Stimulated activated CD8-positive, alpha-beta memory T cell treated with anti-CD3 and anti-CD28 coated beads, Interleukin-2, amount 100 ng/mL, for 1 hour (primary cell): ENCODE measurements at regions not wholly inside any gene's neighbourhood (a gene's known extent, or its start where the extent isn't known, plus 50 kb on each side); places are given as distances from the start of the nearest gene placed in this dataset.
"Not testable (repeated sequence)": the region's sequence is repeated elsewhere in the genome, so short reads cannot be mapped to it uniquely, and the experiment has no call there.

Experiments
- DNase-seq, 2 donors: peaks; one replicate each; pipeline ENCODE4 v3.0.0-alpha.2; 2020; ENCODE audit warnings: low read depth in 2 of 2

- peak; percentile 28 to 46 for DNase-seq
Observed at GRCh38 chr10:33008499-33009243, 50.6 kb upstream of the ITGB1 start.

GRCh38 chr10:33007731-33008381 is 49.8 kb upstream of the ITGB1 start:
- not testable (repeated sequence) for DNase-seq
